H1 (cell line): ENCODE measurements at regions not wholly inside any gene's neighbourhood (a gene's known extent, or its start where the extent isn't known, plus 50 kb on each side); places are given as distances from the start of the nearest gene placed in this dataset.

Experiments
- CTCF ChIA-PET: fragments of 300-600 bp; sonication (Branson Sonifier 250); formaldehyde crosslinking; loops from one replicate; lab custom pipeline; 2021; ENCODE audit not compliant: partially characterized antibody; lab: Charles Lee
- POLR2A ChIA-PET: fragments of 300-600 bp; sonication (Branson Sonifier 250); formaldehyde crosslinking; loops from one replicate; lab custom pipeline; 2021; ENCODE audit warnings: inconsistent platforms; ENCODE audit not compliant: partially characterized antibody; lab: Charles Lee
- DNase-seq, 2 experiments: peaks; one replicate each; pipeline versions ENCODE4 v3.0.0 to v3.0.0-alpha.2; 2010 to 2022; ENCODE audit warnings: low spot score in 2 of 2, low read depth in 1 of 2, mixed read lengths in 1 of 2
- FAIRE-seq: peaks from 2 replicates; lab custom pipeline; 2011; peaks lifted over from hg19 to GRCh38; lab: Jason Lieb, UNC
- H2AFZ ChIP-seq: 2 replicates; pipeline ENCODE4 v1.8.1; 2012; ENCODE audit warnings: low read length, inconsistent platforms
- H2AK5ac ChIP-seq: 2 replicates; pipeline ENCODE4 v1.6.1; 2013; ENCODE audit warnings: low read depth, low read length
- H2BK120ac ChIP-seq: replicated peaks from 2 replicates; pipeline ENCODE3; 2013; ENCODE audit warnings: low read depth, low read length, inconsistent platforms
- H2BK12ac ChIP-seq: 2 replicates; pipeline ENCODE4 v1.6.1; 2013; ENCODE audit warnings: low read depth, low read length
- H2BK15ac ChIP-seq: 2 replicates; pipeline ENCODE4 v1.6.1; 2013; ENCODE audit warnings: low read length
- H2BK20ac ChIP-seq: 2 replicates; pipeline ENCODE4 v1.6.1; 2013; ENCODE audit warnings: low read length
- H2BK5ac ChIP-seq: 2 replicates; pipeline ENCODE4 v1.6.1; 2013; ENCODE audit warnings: low read depth, low read length
- H3K14ac ChIP-seq: 2 replicates; pipeline ENCODE4 v1.6.1; 2013; ENCODE audit warnings: inconsistent platforms; ENCODE audit not compliant: insufficient read length
- H3K18ac ChIP-seq: 2 replicates; pipeline ENCODE4 v1.6.1; 2013; ENCODE audit warnings: low read length; ENCODE audit errors: extremely low read depth
- H3K23ac ChIP-seq: 2 replicates; pipeline ENCODE4 v1.6.1; 2013; ENCODE audit warnings: inconsistent platforms; ENCODE audit not compliant: insufficient read length
- H3K23me2 ChIP-seq: 2 replicates; pipeline ENCODE4 v1.6.1; 2013; ENCODE audit warnings: low read depth, low read length
- H3K27ac ChIP-seq: 2 replicates; pipeline ENCODE4 v1.6.1; 2011; ENCODE audit warnings: low read depth, low read length, inconsistent platforms
- H3K27me3 ChIP-seq, 4 experiments: replicated peaks in 1 of 4; 1 replicate in 1 of 4; 2 replicates in 3 of 4; pipeline versions ENCODE4 v1.6.1 to v1.8.1; 2011 to 2013; ENCODE audit warnings: low read length in 3 of 4, mild to moderate bottlenecking in 3 of 4, inconsistent platforms in 2 of 4, mixed read lengths in 2 of 4, moderate library complexity in 1 of 4; ENCODE audit not compliant: control insufficient read depth in 3 of 4, insufficient read depth in 3 of 4; ENCODE audit errors: extremely low read depth in 1 of 4
- H3K36me3 ChIP-seq, 4 experiments: 2 replicates each; pipeline versions ENCODE4 v1.6.1 to v1.8.1; 2011 to 2013; ENCODE audit warnings: mild to moderate bottlenecking in 4 of 4, low read length in 3 of 4, moderate library complexity in 2 of 4, control low read depth in 1 of 4, inconsistent platforms in 1 of 4; ENCODE audit not compliant: insufficient read depth in 4 of 4, control insufficient read depth in 2 of 4
- H3K4ac ChIP-seq: replicated peaks from 2 replicates; pipeline ENCODE3; 2013; ENCODE audit warnings: low read length, low read depth, mixed read lengths, inconsistent platforms; ENCODE audit not compliant: insufficient read length
- H3K4me1 ChIP-seq, 4 experiments: replicated peaks in 1 of 4; 1 replicate in 1 of 4; 2 replicates in 3 of 4; pipeline versions ENCODE4 v1.6.1 to v1.8.1; 2011 to 2013; ENCODE audit warnings: low read length in 3 of 4, inconsistent platforms in 2 of 4, mixed read lengths in 1 of 4; ENCODE audit not compliant: insufficient read depth in 4 of 4, control insufficient read depth in 3 of 4
- H3K4me2 ChIP-seq, 2 experiments: 2 replicates each; pipeline versions ENCODE4 v1.6.1 to v1.8.1; 2011 to 2013; ENCODE audit warnings: low read depth in 2 of 2, low read length in 2 of 2, control low read depth in 1 of 2, inconsistent platforms in 1 of 2, mild to moderate bottlenecking in 1 of 2; ENCODE audit not compliant: insufficient read depth in 1 of 2
- H3K4me3 ChIP-seq, 4 experiments: fragments of 200-600, 300-600 bp in 1 of 4; sonication (generic), shearing (Covaris generic), sonication (Bioruptor Twin) in 1 of 4; 2 replicates each; pipeline versions ENCODE4 v1.5.1 to v1.8.1; 2011 to 2016; ENCODE audit warnings: low read length in 4 of 4, low read depth in 3 of 4, control low read depth in 2 of 4, inconsistent platforms in 2 of 4, mild to moderate bottlenecking in 2 of 4, mixed read lengths in 1 of 4, moderate library complexity in 1 of 4; ENCODE audit not compliant: insufficient read depth in 2 of 4; ENCODE audit errors: extremely low read depth in 1 of 4
- H3K56ac ChIP-seq: replicated peaks from 2 replicates; pipeline ENCODE3; 2013; ENCODE audit warnings: low read depth, mild to moderate bottlenecking, mixed read lengths, low read length, inconsistent platforms; ENCODE audit not compliant: insufficient read length
- H3K79me1 ChIP-seq: 2 replicates; pipeline ENCODE4 v1.6.1; 2013; ENCODE audit warnings: low read depth, low read length, control low read depth
- H3K79me2 ChIP-seq, 2 experiments: 2 replicates each; pipeline versions ENCODE4 v1.6.1 to v1.8.1; 2012 to 2013; ENCODE audit warnings: low read length in 2 of 2, mild to moderate bottlenecking in 2 of 2, inconsistent platforms in 1 of 2; ENCODE audit not compliant: insufficient read depth in 2 of 2, control insufficient read depth in 1 of 2
- H3K9ac ChIP-seq, 4 experiments: replicated peaks in 1 of 4; 1 replicate in 1 of 4; 2 replicates in 3 of 4; pipeline versions ENCODE4 v1.6.1 to v1.8.1; 2011 to 2013; ENCODE audit warnings: low read depth in 3 of 4, low read length in 3 of 4, control low read depth in 2 of 4, mild to moderate bottlenecking in 2 of 4, moderate library complexity in 2 of 4, inconsistent platforms in 1 of 4; ENCODE audit errors: extremely low read depth in 1 of 4
- H3K9me3 ChIP-seq, 2 experiments: 2 replicates each; pipeline versions ENCODE4 v1.6.1 to v1.8.1; 2012 to 2013; ENCODE audit warnings: mild to moderate bottlenecking in 2 of 2, moderate library complexity in 2 of 2, control low read depth in 1 of 2, inconsistent platforms in 1 of 2, low read depth in 1 of 2, low read length in 1 of 2, mixed read lengths in 1 of 2; ENCODE audit not compliant: insufficient read depth in 2 of 2
- H4K20me1 ChIP-seq, 2 experiments: replicated peaks in 1 of 2; 2 replicates each; pipeline versions ENCODE3 to v1.8.1; 2011 to 2013; ENCODE audit warnings: inconsistent platforms in 2 of 2, low read length in 2 of 2, mild to moderate bottlenecking in 1 of 2; ENCODE audit not compliant: insufficient read depth in 2 of 2, control insufficient read depth in 1 of 2
- H4K5ac ChIP-seq: 2 replicates; pipeline ENCODE4 v1.6.1; 2013; ENCODE audit warnings: low read length, low read depth, mixed read lengths, inconsistent platforms; ENCODE audit not compliant: insufficient read length
- H4K8ac ChIP-seq: 2 replicates; pipeline ENCODE4 v1.8.0; 2013; ENCODE audit warnings: mild to moderate bottlenecking, moderate library complexity, low read length, inconsistent platforms; ENCODE audit not compliant: insufficient read depth; ENCODE audit errors: extremely low read depth
- H4K91ac ChIP-seq: replicated peaks from 2 replicates; pipeline ENCODE3; 2013; ENCODE audit warnings: low read length, mixed read lengths, inconsistent platforms; ENCODE audit not compliant: insufficient read length
- ASH2L ChIP-seq: fragments of 200-600, 300-600 bp; sonication (generic); IDR thresholded peaks from one replicate; pipeline ENCODE4 v1.7.1; 2017; ENCODE audit warnings: low read length
- ATF3 ChIP-seq: IDR thresholded peaks from 2 replicates; pipeline ENCODE4 v1.6.1; 2011; ENCODE audit warnings: low read depth, mild to moderate bottlenecking, low read length; ENCODE audit not compliant: insufficient read depth
- BACH1 ChIP-seq: IDR thresholded peaks from 2 replicates; pipeline ENCODE4 v1.6.1; 2012; ENCODE audit warnings: low read length, improper control_type of control experiment
- BRCA1 ChIP-seq: IDR thresholded peaks from 2 replicates; pipeline ENCODE4 v1.6.1; 2012; ENCODE audit warnings: low read depth, low read length, improper control_type of control experiment
- EP300 ChIP-seq, 2 experiments: IDR thresholded peaks; 1 replicate in 1 of 2; 2 replicates in 1 of 2; pipeline ENCODE4 v1.6.1; 2011 to 2012; ENCODE audit warnings: low read depth in 2 of 2, low read length in 2 of 2, mild to moderate bottlenecking in 2 of 2, borderline replicate concordance in 1 of 2, inconsistent platforms in 1 of 2, moderate library complexity in 1 of 2
- KDM1A ChIP-seq: fragments of 200-600, 300-600 bp; sonication (generic); IDR thresholded peaks from 2 replicates; pipeline ENCODE4 v1.7.1; 2016; ENCODE audit warnings: mild to moderate bottlenecking, low read length, borderline replicate concordance
- POU5F1 ChIP-seq: IDR thresholded peaks from 2 replicates; pipeline ENCODE4 v1.6.1; 2011; ENCODE audit warnings: low read depth, mild to moderate bottlenecking, low read length, moderate library complexity
- RAD21 ChIP-seq, 2 experiments: IDR thresholded peaks in 1 of 2; conservative IDR thresholded peaks in 1 of 2; 2 replicates each; pipeline ENCODE4 v1.6.1; 2011; ENCODE audit warnings: low read depth in 2 of 2, low read length in 2 of 2, improper control_type of control experiment in 1 of 2, inconsistent platforms in 1 of 2, mild to moderate bottlenecking in 1 of 2, moderate library complexity in 1 of 2
- RFX5 ChIP-seq: IDR thresholded peaks from 2 replicates; pipeline ENCODE4 v1.6.1; 2011; ENCODE audit warnings: low read depth, low read length, improper control_type of control experiment, borderline replicate concordance
- RXRA ChIP-seq: IDR thresholded peaks from 2 replicates; pipeline ENCODE4 v1.6.1; 2011; ENCODE audit warnings: low read depth, mild to moderate bottlenecking, low read length, moderate library complexity; ENCODE audit not compliant: insufficient read depth
- SP1 ChIP-seq: IDR thresholded peaks from 2 replicates; pipeline ENCODE4 v1.6.1; 2011; ENCODE audit warnings: low read depth, low read length
- SP2 ChIP-seq: IDR thresholded peaks from 2 replicates; pipeline ENCODE4 v1.6.1; 2012; ENCODE audit warnings: mild to moderate bottlenecking, low read length, inconsistent platforms
- SUZ12 ChIP-seq: fragments of 200-600 bp; sonication (generic); IDR thresholded peaks from 2 replicates; pipeline ENCODE4 v1.6.1; 2012; ENCODE audit warnings: mild to moderate bottlenecking, inconsistent platforms, low read length, moderate library complexity, mixed read lengths
- TCF12 ChIP-seq: IDR thresholded peaks from 2 replicates; pipeline ENCODE4 v1.6.1; 2011; ENCODE audit warnings: low read depth, mild to moderate bottlenecking, low read length
- ZNF274 ChIP-seq: IDR thresholded peaks from 2 replicates; pipeline ENCODE4 v1.7.0; 2012; ENCODE audit warnings: low read length, borderline replicate concordance; ENCODE audit errors: extremely low read depth
- WGBS, 2 experiments: shearing (Covaris generic) in 1 of 2; methylation state at CpG; one replicate each; pipeline versions ENCODE4 v1.1.6 to v1.1.7; 2013 to 2015; ENCODE audit warnings: low lambda C conversion rate in 2 of 2, mixed read lengths in 2 of 2, inconsistent platforms in 1 of 2, low coverage in 1 of 2, missing lambda C conversion rate in 1 of 2; ENCODE audit not compliant: insufficient replicate concordance in 2 of 2, insufficient coverage in 1 of 2, insufficient read length in 1 of 2; ENCODE audit errors: extremely low coverage in 1 of 2, missing lambda C conversion rate in 1 of 2; 5-methylcytosine and 5-hydroxymethylcytosine counted together

GRCh38 chr1:14304381-14304865 lies 294.1 kb upstream of the KAZN start:
- Histone ChIP-seq H3K4ac (no peak overlapping the region), H2BK120ac (no peak overlapping the region), H3K4me3 (no peak overlapping the region), H2BK5ac (no peak overlapping the region), H3K9ac (no peak overlapping the region), H3K56ac (no peak overlapping the region), H2BK20ac (no peak overlapping the region), H4K20me1 (no peaks in the 10 kb centered on the region), H2BK12ac (no peak overlapping the region), H3K27me3 (no peaks in the 10 kb centered on the region), H3K23me2 (no peaks in the 10 kb centered on the region), H3K79me1 (no peaks in the 10 kb centered on the region), H3K18ac (no peak overlapping the region), H4K8ac (no peak overlapping the region), H3K9me3 (no peaks in the 10 kb centered on the region), H3K4me2 (no peak overlapping the region), H3K79me2 (no peaks in the 10 kb centered on the region), H4K5ac (no peak overlapping the region), H3K36me3 (no peaks in the 10 kb centered on the region), H3K23ac (no peak overlapping the region), H2AK5ac (no peak overlapping the region), H2AFZ (no peak overlapping the region), H3K27ac (no peak overlapping the region), H3K14ac (no peak overlapping the region), H4K91ac (no peak overlapping the region), H2BK15ac (no peak overlapping the region), H3K4me1 (no peaks in the 10 kb centered on the region)
- CTCF ChIA-PET: interaction anchor here (0.7 to 1.3 kb wide), 5 partner anchors 12 to 204 kb away, joined by 3 to 4 read pairs (median 4); no protein-coding TSS in a partner anchor
- POLR2A ChIA-PET: no interaction called here
- WGBS, 2 experiments: 87% methylated on average over 7 of the region's 7 CpGs; no CpG with 5 or more reads in 1 of the 2 experiments
- FAIRE-seq (no peak), DNase-seq (no peak)
- TF ChIP-seq EP300 (IDR thresholded peaks at IDR 0.05; ENCODE audit: borderline replicate concordance in 1 of 2, low read depth in 2 of 2, low read length in 2 of 2) (no peak), ASH2L (no peak), SP1 (no peak), TCF12 (no peak), SP2 (no peak), BRCA1 (no peak), POU5F1 (no peak), RAD21 (IDR thresholded peaks at IDR 0.05 in 1 of 2, conservative IDR thresholded peaks at IDR 0.05 in 1 of 2; ENCODE audit: low read depth in 2 of 2, low read length in 2 of 2) (no peak), BACH1 (no peak), SUZ12 (no peak), RFX5 (no peak), ATF3 (no peak), KDM1A (no peak), RXRA (no peak), ZNF274 (no peak)
